NB4 (cell line): ENCODE measurements at regions not wholly inside any gene's neighbourhood (a gene's known extent, or its start where the extent isn't known, plus 50 kb on each side); places are given as distances from the start of the nearest gene placed in this dataset.

Experiments used
- TF ChIP-seq, protein P1 (sequence below): IDR thresholded peaks from one replicate; pipeline ENCODE4 v1.5.1; 2012; ENCODE audit warnings: low read depth, low read length
- TF ChIP-seq, protein P2 (sequence below): IDR thresholded peaks from 2 replicates; pipeline ENCODE4 v1.6.1; 2011; ENCODE audit warnings: low read depth, low read length

GRCh38 chr10:43885842-43886241 is 237.2 kb upstream of the ZNF32 start:
- TF ChIP-seq, protein P1, sequence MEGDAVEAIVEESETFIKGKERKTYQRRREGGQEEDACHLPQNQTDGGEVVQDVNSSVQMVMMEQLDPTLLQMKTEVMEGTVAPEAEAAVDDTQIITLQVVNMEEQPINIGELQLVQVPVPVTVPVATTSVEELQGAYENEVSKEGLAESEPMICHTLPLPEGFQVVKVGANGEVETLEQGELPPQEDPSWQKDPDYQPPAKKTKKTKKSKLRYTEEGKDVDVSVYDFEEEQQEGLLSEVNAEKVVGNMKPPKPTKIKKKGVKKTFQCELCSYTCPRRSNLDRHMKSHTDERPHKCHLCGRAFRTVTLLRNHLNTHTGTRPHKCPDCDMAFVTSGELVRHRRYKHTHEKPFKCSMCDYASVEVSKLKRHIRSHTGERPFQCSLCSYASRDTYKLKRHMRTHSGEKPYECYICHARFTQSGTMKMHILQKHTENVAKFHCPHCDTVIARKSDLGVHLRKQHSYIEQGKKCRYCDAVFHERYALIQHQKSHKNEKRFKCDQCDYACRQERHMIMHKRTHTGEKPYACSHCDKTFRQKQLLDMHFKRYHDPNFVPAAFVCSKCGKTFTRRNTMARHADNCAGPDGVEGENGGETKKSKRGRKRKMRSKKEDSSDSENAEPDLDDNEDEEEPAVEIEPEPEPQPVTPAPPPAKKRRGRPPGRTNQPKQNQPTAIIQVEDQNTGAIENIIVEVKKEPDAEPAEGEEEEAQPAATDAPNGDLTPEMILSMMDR, result no peak
- TF ChIP-seq, protein P2, sequence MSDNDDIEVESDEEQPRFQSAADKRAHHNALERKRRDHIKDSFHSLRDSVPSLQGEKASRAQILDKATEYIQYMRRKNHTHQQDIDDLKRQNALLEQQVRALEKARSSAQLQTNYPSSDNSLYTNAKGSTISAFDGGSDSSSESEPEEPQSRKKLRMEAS, result no peak
